Right lung (tissue), 2 donors: ENCODE measurements at regions not wholly inside any gene's neighbourhood (a gene's known extent, or its start where the extent isn't known, plus 50 kb on each side); places are given as distances from the start of the nearest gene placed in this dataset.
"Not testable (repeated sequence)": the region's sequence is repeated elsewhere in the genome, so short reads cannot be mapped to it uniquely, and the experiment has no call there.

ENCODE experiments used
- DNase-seq, 2 donors: peaks; one replicate each; pipeline ENCODE4 v3.0.0-alpha.2; 2013

- no peak for DNase-seq
Observed at GRCh38 chr5:67941614-67942401, 273.7 kb upstream of the PIK3R1 start.

GRCh38 chr5:67935908-67936566 lies 279.5 kb upstream of the PIK3R1 start:
- DNase-seq: no peak

GRCh38 chr5:67934976-67935375 lies 280.6 kb upstream of the PIK3R1 start:
- no peak for DNase-seq

- no peak for DNase-seq
Observed at GRCh38 chr5:67925511-67925910, 290.0 kb upstream of the PIK3R1 start.

GRCh38 chr5:67921004-67921601 lies 294.5 kb upstream of the PIK3R1 start:
- DNase-seq: no peak

GRCh38 chr5:67919532-67919931 lies 296.0 kb upstream of the PIK3R1 start:
- not testable (repeated sequence) for DNase-seq

GRCh38 chr5:67917561-67917960 lies 298.0 kb upstream of the PIK3R1 start:
- DNase-seq: no peak

- no peak for DNase-seq
Observed at GRCh38 chr5:67910546-67910945, 305.0 kb upstream of the PIK3R1 start.

- DNase-seq: no peak
Observed at GRCh38 chr5:67908126-67908765, 307.3 kb upstream of the PIK3R1 start.

GRCh38 chr5:67904366-67904765 lies 311.2 kb upstream of the PIK3R1 start:
- no peak for DNase-seq

GRCh38 chr5:67903656-67904055 lies 311.9 kb upstream of the PIK3R1 start:
- DNase-seq: no peak

GRCh38 chr5:67903121-67903520 lies 312.4 kb upstream of the PIK3R1 start:
- peak in 1 of 2 donors; percentile 9 for DNase-seq

GRCh38 chr5:67902497-67902830 lies 313.1 kb upstream of the PIK3R1 start:
- no peak for DNase-seq

GRCh38 chr5:67901814-67902496 lies 313.6 kb upstream of the PIK3R1 start:
- DNase-seq: no peak

- DNase-seq: no peak
Observed at GRCh38 chr5:67900514-67900913, 315.0 kb upstream of the PIK3R1 start.

- no peak for DNase-seq
Observed at GRCh38 chr5:67897980-67898379, 317.6 kb upstream of the PIK3R1 start.

- DNase-seq: no peak
Observed at GRCh38 chr5:67897431-67897830, 318.1 kb upstream of the PIK3R1 start.

- DNase-seq: no peak
Observed at GRCh38 chr5:67896930-67897313, 318.6 kb upstream of the PIK3R1 start.

GRCh38 chr5:67896311-67896929 lies 319.1 kb upstream of the PIK3R1 start:
- DNase-seq: no peak

- DNase-seq: not testable (repeated sequence)
Observed at GRCh38 chr5:67889870-67890269, 325.7 kb upstream of the PIK3R1 start.

GRCh38 chr5:67887748-67888161 lies 327.8 kb upstream of the PIK3R1 start:
- no peak for DNase-seq

GRCh38 chr5:67886761-67887160 lies 328.8 kb upstream of the PIK3R1 start:
- DNase-seq: no peak
